ENCODE measurements at regions not wholly inside any gene's neighbourhood (a gene's known extent, or its start where the extent isn't known, plus 50 kb on each side); places are given as distances from the start of the nearest gene placed in this dataset.

GRCh38 chr20:51144476-51144875 is 121.6 kb upstream of the KCNG1 start:
- DNase-seq (ENCODE audit: low read depth, low spot score) = no peak
- H3K4me1 ChIP-seq (ENCODE audit: control insufficient read depth, extremely low read depth, insufficient read depth, low read length) = no peaks in the 10 kb centered on the region
- no peaks in the 10 kb centered on the region for H3K79me2 ChIP-seq (ENCODE audit: control insufficient read depth, insufficient read depth, low read length)
- H3K36me3 ChIP-seq (ENCODE audit: control insufficient read depth in 2 of 2, extremely low read depth in 1 of 2, insufficient read depth in 2 of 2, low read length in 2 of 2) = no peaks in the 10 kb centered on the region
- H3K27ac ChIP-seq (ENCODE audit: control insufficient read depth, insufficient read depth, low read length) = no peak overlapping the region
- dilution Hi-C loops (cut with MboI; ENCODE audit: extremely low pct_ligation_motif_present, low sequenced_read_pairs) = no loop called here
- H4K20me1 ChIP-seq (ENCODE audit: control insufficient read depth, extremely low read depth, insufficient read depth, low read length) = no peaks in the 10 kb centered on the region
- peaks cover 13% of the 10 kb centered on the region for H3K27me3 ChIP-seq (ENCODE audit: control insufficient read depth, extremely low read depth, insufficient read depth, low read length)
- TF ChIP-seq CTCF (optimal IDR thresholded peaks at IDR 0.05 in 1 of 3, IDR thresholded peaks at IDR 0.05 in 1 of 3, conservative IDR thresholded peaks at IDR 0.05 in 1 of 3; ENCODE audit: extremely low read depth in 1 of 3, insufficient read depth in 2 of 3, low read length in 3 of 3) = no peak
- TF ChIP-seq EZH2 (IDR thresholded peaks at IDR 0.05; ENCODE audit: low read length) = no peak
- H3K4me2 ChIP-seq (ENCODE audit: control insufficient read depth, extremely low read depth, insufficient read depth, low read depth, low read length) = no peak overlapping the region
- no peaks in the 10 kb centered on the region for H3K9me3 ChIP-seq (ENCODE audit: control insufficient read depth, low read depth, low read length)
- H3K9me1 ChIP-seq (ENCODE audit: control insufficient read depth, extremely low read depth, insufficient read depth, low read length) = no peaks in the 10 kb centered on the region
- H3K9ac ChIP-seq (ENCODE audit: control insufficient read depth, extremely low read depth, insufficient read depth, low read length) = no peak overlapping the region
- H2AFZ ChIP-seq (ENCODE audit: control insufficient read depth, low read length) = no peak overlapping the region
- H3K4me3 ChIP-seq (ENCODE audit: control insufficient read depth in 2 of 3, extremely low read depth in 1 of 3, insufficient read depth in 2 of 3, low read depth in 1 of 3, low read length in 3 of 3) = no peak overlapping the region
- no peak for FAIRE-seq

- Histone ChIP-seq H3K79me2 (ENCODE audit: control insufficient read depth, insufficient read depth, low read length) (no peaks in the 10 kb centered on the region), H3K4me1 (ENCODE audit: control insufficient read depth, extremely low read depth, insufficient read depth, low read length) (no peaks in the 10 kb centered on the region), H4K20me1 (ENCODE audit: control insufficient read depth, extremely low read depth, insufficient read depth, low read length) (no peaks in the 10 kb centered on the region), H3K27me3 (ENCODE audit: control insufficient read depth, extremely low read depth, insufficient read depth, low read length) (peaks cover 13% of the 10 kb centered on the region), H2AFZ (ENCODE audit: control insufficient read depth, low read length) (no peak overlapping the region), H3K9ac (ENCODE audit: control insufficient read depth, extremely low read depth, insufficient read depth, low read length) (no peak overlapping the region), H3K36me3 (ENCODE audit: control insufficient read depth in 2 of 2, extremely low read depth in 1 of 2, insufficient read depth in 2 of 2, low read length in 2 of 2) (no peaks in the 10 kb centered on the region), H3K9me3 (ENCODE audit: control insufficient read depth, low read depth, low read length) (no peaks in the 10 kb centered on the region), H3K4me2 (ENCODE audit: control insufficient read depth, extremely low read depth, insufficient read depth, low read depth, low read length) (no peak overlapping the region), H3K9me1 (ENCODE audit: control insufficient read depth, extremely low read depth, insufficient read depth, low read length) (no peaks in the 10 kb centered on the region), H3K4me3 (ENCODE audit: control insufficient read depth in 2 of 3, extremely low read depth in 1 of 3, insufficient read depth in 2 of 3, low read depth in 1 of 3, low read length in 3 of 3) (no peak overlapping the region), H3K27ac (ENCODE audit: control insufficient read depth, insufficient read depth, low read length) (no peak overlapping the region)
- TF ChIP-seq EZH2 (IDR thresholded peaks at IDR 0.05; ENCODE audit: low read length) = no peak
- no peak for TF ChIP-seq CTCF (optimal IDR thresholded peaks at IDR 0.05 in 1 of 3, IDR thresholded peaks at IDR 0.05 in 1 of 3, conservative IDR thresholded peaks at IDR 0.05 in 1 of 3; ENCODE audit: extremely low read depth in 1 of 3, insufficient read depth in 2 of 3, low read length in 3 of 3)
- no peak for FAIRE-seq
- dilution Hi-C loops (cut with MboI; ENCODE audit: extremely low pct_ligation_motif_present, low sequenced_read_pairs) = no loop called here
- DNase-seq (ENCODE audit: low read depth, low spot score) = no peak
Observed at GRCh38 chr20:51143652-51144051, 120.7 kb upstream of the KCNG1 start.
